ENCODE measurements at regions not wholly inside any gene's neighbourhood (a gene's known extent, or its start where the extent isn't known, plus 50 kb on each side); places are given as distances from the start of the nearest gene placed in this dataset.

GRCh38 chr13:105442949-105443699 is 1092.3 kb downstream of the EFNB2 start:
- no peak for DNase-seq (ENCODE audit: low read depth)

- DNase-seq (ENCODE audit: low read depth), result no peak
Measured at GRCh38 chr13:105442040-105442439, 1093.4 kb downstream of the EFNB2 start.

GRCh38 chr13:105441051-105441750 is 1094.3 kb downstream of the EFNB2 start:
- DNase-seq (ENCODE audit: low read depth), result no peak

GRCh38 chr13:105436943-105437342 is 1098.5 kb downstream of the EFNB2 start:
- DNase-seq (ENCODE audit: low read depth), result no peak

GRCh38 chr13:105432438-105432837 is 1103.0 kb downstream of the EFNB2 start:
- no peak for DNase-seq (ENCODE audit: low read depth)

GRCh38 chr13:105428811-105429210 is 1106.7 kb downstream of the EFNB2 start:
- DNase-seq (ENCODE audit: low read depth), result no peak

- no peak for DNase-seq (ENCODE audit: low read depth)
Measured at GRCh38 chr13:105426441-105426840, 1109.0 kb downstream of the EFNB2 start.

- DNase-seq (ENCODE audit: low read depth), result no peak
Measured at GRCh38 chr13:105414639-105415038, 1120.8 kb downstream of the EFNB2 start.

GRCh38 chr13:105412171-105412570 is 1123.3 kb downstream of the EFNB2 start:
- no peak for DNase-seq (ENCODE audit: low read depth)

GRCh38 chr13:105410602-105411001 is 1124.9 kb downstream of the EFNB2 start:
- DNase-seq (ENCODE audit: low read depth), result peak; percentile 25

- no peak for DNase-seq (ENCODE audit: low read depth)
Measured at GRCh38 chr13:105406551-105406950, 1128.9 kb downstream of the EFNB2 start.

GRCh38 chr13:105403086-105403485 is 1132.4 kb downstream of the EFNB2 start:
- DNase-seq (ENCODE audit: low read depth), result no peak

- no peak for DNase-seq (ENCODE audit: low read depth)
Measured at GRCh38 chr13:105395041-105395440, 1140.4 kb downstream of the EFNB2 start.

- no peak for DNase-seq (ENCODE audit: low read depth)
Measured at GRCh38 chr13:105389373-105389772, 1146.1 kb downstream of the EFNB2 start.

GRCh38 chr13:105377452-105377851 is 1158.0 kb downstream of the EFNB2 start:
- no peak for DNase-seq (ENCODE audit: low read depth)

GRCh38 chr13:105370011-105370650 is 1165.3 kb downstream of the EFNB2 start:
- no peak for DNase-seq (ENCODE audit: low read depth)

GRCh38 chr13:105368781-105369180 is 1166.7 kb downstream of the EFNB2 start:
- no peak for DNase-seq (ENCODE audit: low read depth)

GRCh38 chr13:105365831-105366230 is 1169.6 kb downstream of the EFNB2 start:
- no peak for DNase-seq (ENCODE audit: low read depth)

- DNase-seq (ENCODE audit: low read depth), result no peak
Measured at GRCh38 chr13:105365021-105365550, 1170.4 kb downstream of the EFNB2 start.

- DNase-seq (ENCODE audit: low read depth), result no peak
Measured at GRCh38 chr13:105364191-105364590, 1171.3 kb downstream of the EFNB2 start.

GRCh38 chr13:105363261-105364190 is 1171.9 kb downstream of the EFNB2 start:
- DNase-seq (ENCODE audit: low read depth), result no peak

- DNase-seq (ENCODE audit: low read depth), result no peak
Measured at GRCh38 chr13:105353654-105354053, 1181.8 kb downstream of the EFNB2 start.

Data from stimulated activated CD8-positive, alpha-beta memory T cell treated with anti-CD3 and anti-CD28 coated beads, Interleukin-4, amount 100 ng/mL, for 24 hours (primary cell).